Vagina (tissue), 2 donors: ENCODE measurements at regions not wholly inside any gene's neighbourhood (a gene's known extent, or its start where the extent isn't known, plus 50 kb on each side); places are given as distances from the start of the nearest gene placed in this dataset.
"Not testable (repeated sequence)": the region's sequence is repeated elsewhere in the genome, so short reads cannot be mapped to it uniquely, and the experiment has no call there.

Source experiments
- DNase-seq, 2 donors: peaks; one replicate each; pipeline ENCODE4 v3.0.0-alpha.2; 2017; ENCODE audit errors: extremely low spot score in 2 of 2
- H3K27ac ChIP-seq: fragments of 200-600 bp; sonication (generic); one replicate; pipeline ENCODE4 v1.5.1; 2019
- H3K27me3 ChIP-seq: fragments of 200-600 bp; sonication (generic); one replicate; pipeline ENCODE4 v1.5.1; 2019
- H3K36me3 ChIP-seq, 2 donors: fragments of 200-600 bp; sonication (generic); one replicate each; pipeline ENCODE4 v1.5.1; 2017 to 2019
- H3K4me1 ChIP-seq: fragments of 200-600 bp; sonication (generic); one replicate; pipeline ENCODE4 v1.5.1; 2019
- H3K4me3 ChIP-seq, 2 donors: fragments of 200-600 bp; sonication (generic); 1 replicate in 1 of 2; 2 replicates in 1 of 2; pipeline ENCODE4 v1.5.1; 2016 to 2019
- H3K9me3 ChIP-seq: fragments of 200-600 bp; sonication (generic); one replicate; pipeline ENCODE4 v1.5.1; 2019
- CTCF ChIP-seq, 3 experiments: fragments of 450-650 bp in 2 of 3; fragments of 200-600 bp in 1 of 3; sonication (generic) in 1 of 3; IDR thresholded peaks; one replicate each; pipeline ENCODE4 v1.5.1; 2017 to 2019; ENCODE audit warnings: antibody characterized with exemption in 3 of 3, mild to moderate bottlenecking in 2 of 3, moderate library complexity in 2 of 3
- POLR2A ChIP-seq, 2 donors: fragments of 450-650 bp; IDR thresholded peaks; one replicate each; pipeline ENCODE4 v1.6.1; 2017; ENCODE audit warnings: antibody characterized with exemption in 2 of 2, mild to moderate bottlenecking in 2 of 2, moderate library complexity in 2 of 2
- POLR2AphosphoS5 ChIP-seq, 2 donors: sonication (generic); formaldehyde crosslinking; IDR thresholded peaks; one replicate each; pipeline ENCODE4 v1.9.0; 2017; ENCODE audit warnings: antibody characterized with exemption in 2 of 2, mild to moderate bottlenecking in 2 of 2, low read depth in 1 of 2; ENCODE audit not compliant: insufficient read depth in 1 of 2
- intact Hi-C: fragments of 100-400 bp; cut with DNase I; formaldehyde crosslinking; loops from one replicate; pipeline ENCODE4 v1.15.1; 2023

DNA sequence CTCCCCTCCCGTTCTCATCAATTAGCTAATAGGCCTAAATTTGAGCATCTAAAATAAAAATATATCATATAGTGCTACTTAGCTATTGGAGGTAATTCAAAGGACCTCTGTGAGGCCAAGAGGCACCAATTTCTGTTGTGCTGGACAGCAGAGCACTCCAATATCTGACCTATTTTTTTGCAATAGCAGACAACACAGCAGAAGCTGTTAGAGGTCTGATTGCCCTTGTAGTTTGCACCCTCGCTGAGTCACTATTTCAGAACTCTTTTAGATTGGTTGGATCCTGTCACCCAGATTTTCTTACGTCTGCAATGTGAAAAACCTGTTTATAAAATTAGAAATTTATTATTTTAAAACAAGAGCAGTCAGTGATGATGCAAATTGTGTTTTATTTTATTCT lies 184.1 kb downstream of the CEP135 start:
- Histone ChIP-seq H3K4me3 (no peak overlapping the region), H3K36me3 (no peaks in the 10 kb centered on the region), H3K27me3 (no peaks in the 10 kb centered on the region), H3K9me3 (no peaks in the 10 kb centered on the region), H3K4me1 (no peaks in the 10 kb centered on the region), H3K27ac (no peak overlapping the region)
- no peak for TF ChIP-seq POLR2A (IDR thresholded peaks at IDR 0.05)
- no peak for TF ChIP-seq CTCF (IDR thresholded peaks at IDR 0.05)
- TF ChIP-seq POLR2AphosphoS5 (IDR thresholded peaks at IDR 0.05; ENCODE audit: insufficient read depth in 1 of 2, low read depth in 1 of 2), result no peak
- intact Hi-C loops, result no loop called here
- no peak for DNase-seq

- intact Hi-C loops, DNase-seq, H3K9me3 ChIP-seq, H3K27me3 ChIP-seq, H3K27ac ChIP-seq, H3K4me1 ChIP-seq, H3K4me3 ChIP-seq, H3K36me3 ChIP-seq: not testable (repeated sequence)
Measured at GRCh38 chr4:56132188-56132587, 183.4 kb downstream of the CEP135 start.

- Histone ChIP-seq H3K36me3 (no peaks in the 10 kb centered on the region), H3K4me1 (no peaks in the 10 kb centered on the region), H3K4me3 (no peak overlapping the region), H3K9me3 (no peaks in the 10 kb centered on the region), H3K27ac (no peak overlapping the region), H3K27me3 (no peaks in the 10 kb centered on the region)
- intact Hi-C loops, result no loop called here
- TF ChIP-seq CTCF (IDR thresholded peaks at IDR 0.05) (no peak), POLR2AphosphoS5 (IDR thresholded peaks at IDR 0.05; ENCODE audit: insufficient read depth in 1 of 2, low read depth in 1 of 2) (no peak), POLR2A (IDR thresholded peaks at IDR 0.05) (no peak)
- no peak for DNase-seq
Measured at GRCh38 chr4:56130606-56131155, 181.9 kb downstream of the CEP135 start.

DNA sequence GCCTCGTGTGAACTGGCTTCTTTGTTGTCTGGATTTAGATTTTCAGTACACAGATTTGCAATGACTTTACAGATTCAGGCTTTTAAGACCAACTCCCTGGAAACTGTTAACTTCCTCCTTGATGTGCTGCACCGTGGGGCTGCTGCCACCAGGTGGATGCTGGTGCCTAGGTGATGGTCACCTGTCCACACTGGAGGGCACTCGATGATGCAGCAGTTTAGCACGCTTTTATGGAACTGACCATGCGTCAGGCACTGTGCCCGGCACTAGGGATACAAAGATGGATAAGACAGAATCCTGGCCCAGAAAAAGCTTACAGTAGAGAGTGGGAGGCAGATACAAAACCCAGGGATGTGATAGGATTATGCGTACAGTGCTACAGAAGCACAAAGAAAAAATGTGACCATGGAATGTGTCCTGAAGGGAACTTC lies 180.7 kb downstream of the CEP135 start:
- Histone ChIP-seq H3K27ac (no peak overlapping the region), H3K4me1 (no peaks in the 10 kb centered on the region), H3K4me3 (no peak overlapping the region), H3K9me3 (no peaks in the 10 kb centered on the region), H3K36me3 (no peaks in the 10 kb centered on the region), H3K27me3 (no peaks in the 10 kb centered on the region)
- intact Hi-C loops, result no loop called here
- DNase-seq, result no peak
- TF ChIP-seq POLR2AphosphoS5 (IDR thresholded peaks at IDR 0.05; ENCODE audit: insufficient read depth in 1 of 2, low read depth in 1 of 2) (no peak), CTCF (IDR thresholded peaks at IDR 0.05) (no peak), POLR2A (IDR thresholded peaks at IDR 0.05) (no peak)

DNA sequence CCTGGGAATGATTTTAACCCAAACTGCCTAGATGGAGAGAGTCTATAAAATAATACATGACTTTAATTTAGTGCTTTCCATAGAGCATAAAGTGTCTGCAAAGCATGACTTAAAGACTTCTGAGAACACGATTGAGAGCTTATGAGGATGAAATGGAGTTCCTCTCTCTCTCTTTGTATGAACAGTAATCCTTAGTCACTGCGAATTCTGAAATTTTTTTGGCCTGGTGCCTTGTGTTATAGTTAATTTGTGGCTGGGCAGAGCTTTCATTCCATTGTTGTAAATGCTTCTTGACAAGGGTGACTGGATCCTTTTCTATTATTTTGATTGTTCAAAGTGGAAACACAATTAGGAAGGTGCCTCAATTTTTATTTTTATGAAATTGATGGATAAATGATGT lies 179.5 kb downstream of the CEP135 start:
- Histone ChIP-seq H3K9me3 (no peaks in the 10 kb centered on the region), H3K27ac (no peak overlapping the region), H3K4me3 (no peak overlapping the region), H3K27me3 (no peaks in the 10 kb centered on the region), H3K36me3 (no peaks in the 10 kb centered on the region), H3K4me1 (no peaks in the 10 kb centered on the region)
- intact Hi-C loops, result no loop called here
- TF ChIP-seq POLR2A (IDR thresholded peaks at IDR 0.05), result no peak
- no peak for TF ChIP-seq CTCF (IDR thresholded peaks at IDR 0.05)
- no peak for TF ChIP-seq POLR2AphosphoS5 (IDR thresholded peaks at IDR 0.05; ENCODE audit: insufficient read depth in 1 of 2, low read depth in 1 of 2)
- DNase-seq, result no peak
